ENCODE measurements at regions not wholly inside any gene's neighbourhood (a gene's known extent, or its start where the extent isn't known, plus 50 kb on each side); places are given as distances from the start of the nearest gene placed in this dataset.
"Not testable (repeated sequence)": the region's sequence is repeated elsewhere in the genome, so short reads cannot be mapped to it uniquely, and the experiment has no call there.

DNA sequence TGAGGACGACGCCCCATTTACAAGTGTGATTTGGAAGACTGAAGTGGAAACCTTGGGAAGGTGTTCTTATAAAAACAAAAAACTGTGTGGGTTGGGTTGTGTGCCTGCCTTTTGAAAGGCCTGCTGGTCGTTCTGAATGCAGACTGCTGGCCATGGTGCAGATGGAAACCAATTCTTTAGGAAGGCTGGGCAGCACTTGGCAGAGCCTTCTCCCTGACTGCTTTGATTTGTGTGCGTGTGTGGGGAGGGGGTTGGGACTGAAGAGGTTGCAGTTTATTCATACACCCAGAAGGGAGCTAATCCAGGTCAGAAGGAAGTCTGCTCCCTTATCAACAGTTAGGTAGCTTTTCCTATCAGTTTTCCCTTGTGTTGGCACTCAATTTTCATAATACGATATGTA is 288.7 kb downstream of the SOX2 start:
- no peak for DNase-seq

- DNase-seq, result no peak
Observed at GRCh38 chr3:182005219-182005618, 293.5 kb downstream of the SOX2 start.

DNA sequence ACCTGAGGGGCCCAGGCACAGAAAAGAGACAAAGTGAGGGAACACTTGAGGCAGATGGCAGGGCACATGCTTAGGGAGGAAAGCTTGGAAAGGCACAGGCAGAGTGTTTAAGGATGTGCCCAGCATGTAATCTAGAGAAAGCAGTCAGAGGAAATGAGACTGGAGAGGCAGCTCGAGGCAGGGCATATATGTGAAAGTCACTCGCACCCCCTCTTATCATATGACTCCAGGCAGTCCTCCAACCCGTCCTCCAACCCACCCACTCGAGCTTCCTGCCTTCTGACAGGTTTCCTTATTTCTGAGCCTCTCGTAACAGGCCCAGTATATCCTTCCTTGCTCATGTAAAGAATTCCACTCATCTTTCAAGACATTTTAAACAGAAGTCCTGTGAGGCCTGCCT is 294.0 kb downstream of the SOX2 start:
- DNase-seq, result peak; percentile 73

- DNase-seq, result no peak
Observed at GRCh38 chr3:182006431-182006830, 294.7 kb downstream of the SOX2 start.

GRCh38 chr3:182007441-182007840 is 295.7 kb downstream of the SOX2 start:
- no peak for DNase-seq

DNA sequence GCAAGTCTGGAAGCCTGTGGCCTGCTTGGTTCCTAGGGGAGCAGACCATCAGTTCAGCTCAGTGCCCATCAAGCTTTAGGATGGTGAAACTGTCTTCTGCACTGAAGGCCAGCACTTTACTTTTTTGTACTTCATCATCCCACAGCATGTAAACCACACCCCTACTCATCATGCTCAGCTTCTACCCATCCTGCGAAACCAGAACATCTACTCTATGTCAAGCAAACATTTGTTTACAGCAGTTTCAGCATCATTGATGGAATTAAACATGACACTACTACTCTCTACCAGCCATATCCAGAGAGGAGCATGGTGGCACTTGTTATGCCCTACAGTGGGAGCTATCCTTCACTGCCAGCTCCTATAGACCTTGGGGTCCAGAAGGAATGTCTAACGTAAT is 306.6 kb downstream of the SOX2 start:
- DNase-seq, result no peak

DNA sequence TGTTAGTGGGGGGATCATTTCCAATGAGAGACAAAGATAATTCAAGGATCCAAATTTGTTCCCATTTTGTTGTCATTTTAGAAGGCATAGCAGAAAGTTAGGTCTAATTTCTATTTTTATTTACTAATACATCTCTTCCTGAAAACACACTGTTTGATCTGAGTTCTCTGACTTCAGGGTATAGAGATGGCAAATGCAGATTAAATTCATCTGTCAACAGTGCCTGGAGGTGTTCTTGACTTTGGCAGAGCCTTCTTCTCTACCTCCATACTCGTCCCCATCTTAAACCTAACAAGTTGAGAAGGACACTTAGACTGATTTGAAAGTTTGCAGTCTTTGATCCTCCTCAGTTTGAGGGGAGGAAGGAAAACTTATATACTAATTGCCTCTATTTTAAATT is 308.2 kb downstream of the SOX2 start:
- no peak for DNase-seq

- DNase-seq, result no peak
Observed at GRCh38 chr3:182023843-182024242, 312.1 kb downstream of the SOX2 start.

- DNase-seq, result no peak
Observed at GRCh38 chr3:182027366-182027765, 315.6 kb downstream of the SOX2 start.

- no peak for DNase-seq
Observed at GRCh38 chr3:182028081-182028480, 316.4 kb downstream of the SOX2 start.

DNA sequence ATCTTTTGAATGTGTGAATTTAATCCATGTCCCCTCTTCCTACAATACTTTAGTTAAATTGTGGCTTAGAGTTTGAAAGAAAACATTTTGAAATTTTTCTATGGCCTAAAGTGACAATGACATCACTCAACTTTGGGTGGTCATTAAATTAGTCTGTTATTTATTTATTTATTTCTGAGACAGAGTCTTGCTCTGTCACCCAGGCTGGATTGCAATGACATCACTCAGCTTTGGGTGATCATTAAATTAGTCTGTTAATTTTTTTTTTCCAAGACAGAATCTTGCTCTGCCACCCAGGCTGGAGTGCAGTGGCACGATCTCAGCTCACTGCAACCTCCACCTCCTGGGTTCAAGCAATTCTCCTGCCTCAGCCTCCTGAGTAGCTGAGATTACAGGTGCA is 322.5 kb downstream of the SOX2 start:
- DNase-seq, result not testable (repeated sequence)

- no peak for DNase-seq
Observed at GRCh38 chr3:182035324-182035723, 323.6 kb downstream of the SOX2 start.

GRCh38 chr3:182036382-182036781 is 324.7 kb downstream of the SOX2 start:
- no peak for DNase-seq

- DNase-seq, result no peak
Observed at GRCh38 chr3:182041668-182042291, 330.1 kb downstream of the SOX2 start.

DNA sequence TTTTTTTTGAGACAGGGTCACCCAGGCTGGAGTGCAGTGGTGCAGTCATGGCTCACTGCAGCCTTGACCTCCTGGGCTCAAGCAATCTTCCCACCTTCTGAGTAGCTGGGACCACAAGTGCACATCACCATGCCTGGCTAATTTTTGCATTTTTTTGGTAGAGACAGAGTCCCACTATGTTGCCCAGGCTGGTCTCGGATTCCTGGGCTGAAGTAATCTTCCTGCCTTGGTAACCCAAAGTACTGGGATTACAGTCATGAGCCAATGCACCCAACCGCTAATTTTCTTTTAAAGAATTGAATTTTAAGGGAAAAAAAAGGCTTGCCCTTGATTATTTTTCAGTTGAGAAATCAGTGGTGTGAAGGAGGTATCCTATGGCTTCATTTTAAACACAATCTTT is 334.0 kb downstream of the SOX2 start:
- no peak for DNase-seq

DNA sequence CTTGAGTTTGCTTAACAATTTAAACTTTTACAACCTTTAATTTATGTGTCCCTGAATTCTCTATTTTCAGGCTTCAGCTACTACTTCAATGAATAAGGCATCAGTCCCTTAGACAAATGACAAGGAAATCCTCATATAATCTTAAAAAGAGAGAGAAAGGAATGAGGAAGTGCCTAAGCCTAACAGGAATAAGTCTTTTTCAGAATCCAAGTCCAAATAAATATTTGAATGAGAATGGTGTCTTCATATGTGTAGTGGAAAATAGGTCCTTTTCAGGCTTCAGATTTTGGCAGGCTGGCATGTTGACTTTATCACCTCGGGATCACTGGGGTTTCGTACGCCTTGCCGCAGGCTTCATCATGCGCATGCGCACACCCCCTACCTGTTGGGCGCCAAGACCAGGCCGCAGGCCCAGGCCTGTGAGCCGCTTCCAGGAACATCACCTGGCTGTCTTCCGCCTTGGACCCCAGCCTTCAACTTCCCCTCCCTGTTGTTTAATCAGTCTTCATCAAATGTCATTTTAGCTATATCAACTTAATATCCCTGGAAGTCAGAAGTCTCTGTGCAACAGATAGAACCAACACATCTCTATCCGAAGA is 334.5 kb downstream of the SOX2 start:
- DNase-seq, result no peak

GRCh38 chr3:182050932-182051331 is 339.2 kb downstream of the SOX2 start:
- DNase-seq, result no peak

DNA sequence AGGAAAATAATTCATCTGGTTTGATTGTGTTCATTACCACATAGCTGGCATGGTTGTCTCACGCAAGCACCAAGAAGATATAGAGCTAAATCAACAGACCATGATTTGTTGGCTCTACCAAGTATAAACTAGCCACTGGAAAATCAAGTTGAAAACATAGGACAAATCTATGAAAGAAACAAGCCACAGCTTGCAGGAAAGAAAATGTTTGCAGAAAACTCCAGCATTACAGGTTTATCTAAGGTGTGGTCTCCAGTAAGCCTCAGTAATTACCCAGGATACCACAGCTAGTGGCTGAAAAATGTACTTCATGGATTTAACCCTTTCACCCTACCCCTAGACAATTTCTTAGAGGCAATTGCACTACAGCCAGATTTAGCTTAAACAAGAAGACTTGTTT is 340.6 kb downstream of the SOX2 start:
- DNase-seq, result no peak

- DNase-seq, result no peak
Observed at GRCh38 chr3:182052757-182053156, 341.0 kb downstream of the SOX2 start.

- DNase-seq, result no peak
Observed at GRCh38 chr3:182058488-182058887, 346.8 kb downstream of the SOX2 start.

GRCh38 chr3:182063742-182064141 is 352.0 kb downstream of the SOX2 start:
- no peak for DNase-seq

DNA sequence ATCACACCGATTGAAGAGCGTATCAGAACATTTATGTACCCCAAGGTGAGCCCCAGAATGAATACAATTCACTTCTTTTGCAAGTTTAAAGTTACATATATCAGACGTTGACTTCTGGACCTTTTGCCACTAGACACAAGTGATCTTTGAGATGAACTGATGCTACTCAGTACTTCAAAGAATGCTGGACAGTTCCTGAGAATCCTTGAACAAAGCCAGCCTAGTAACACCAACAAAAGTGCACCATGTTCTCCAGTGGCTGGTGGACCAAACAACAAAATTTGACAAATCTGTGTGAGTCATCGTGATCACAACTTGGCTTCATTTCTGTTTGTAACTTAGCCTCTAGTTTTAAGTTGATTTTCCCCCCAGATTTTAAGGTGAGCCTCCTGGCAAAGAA is 355.7 kb downstream of the SOX2 start:
- DNase-seq, result no peak

GRCh38 chr3:182078316-182078715 is 366.6 kb downstream of the SOX2 start:
- no peak for DNase-seq

DNA sequence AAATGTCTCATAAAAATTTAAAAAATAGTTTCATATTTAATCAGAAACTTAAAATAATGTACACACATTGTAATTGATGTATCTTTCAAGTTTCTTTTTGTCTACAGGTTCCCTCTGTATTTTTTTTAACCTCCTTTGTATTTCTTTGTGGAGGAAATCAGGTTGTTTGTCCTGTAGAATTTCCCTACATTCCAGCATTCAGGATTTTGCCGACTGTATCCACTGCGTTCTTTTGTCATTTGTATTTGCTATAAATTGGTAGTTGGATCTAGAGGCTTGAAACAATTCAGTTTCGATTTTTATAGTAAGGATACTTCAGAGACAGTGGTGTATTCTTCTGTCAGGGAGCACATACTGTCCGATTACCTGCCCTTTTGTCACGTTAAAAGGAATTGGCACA is 367.2 kb downstream of the SOX2 start:
- DNase-seq, result no peak

DNA sequence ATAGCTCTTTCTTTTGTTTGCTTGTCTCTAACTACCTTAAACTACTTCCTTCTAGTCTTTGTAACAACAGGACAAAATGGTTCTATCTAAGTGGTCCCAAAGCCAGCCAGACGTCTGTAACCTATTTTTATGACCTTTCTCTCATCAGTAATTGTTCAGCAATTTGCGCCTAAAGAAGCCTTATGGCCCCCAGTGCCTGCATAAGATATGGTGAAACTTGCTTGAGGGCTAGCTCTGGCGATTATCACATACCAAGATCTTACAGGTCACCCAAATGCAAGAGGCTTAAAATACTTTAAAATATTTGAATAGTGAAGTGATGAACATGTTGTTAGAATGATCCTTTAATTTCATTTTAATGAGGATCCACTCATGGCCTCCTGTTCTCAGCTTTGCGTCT is 369.4 kb downstream of the SOX2 start:
- no peak for DNase-seq

Data from hematopoietic multipotent progenitor cell treated with erythropoietin and hydrocortisone succinate and interleukin-3 and kit ligand, for 6 days (in vitro differentiated cells).